ENCODE measurements at regions not wholly inside any gene's neighbourhood (a gene's known extent, or its start where the extent isn't known, plus 50 kb on each side); places are given as distances from the start of the nearest gene placed in this dataset.
A peak's percentile ranks its signal among the peaks of the same experiment; 100 is the strongest.

DNA sequence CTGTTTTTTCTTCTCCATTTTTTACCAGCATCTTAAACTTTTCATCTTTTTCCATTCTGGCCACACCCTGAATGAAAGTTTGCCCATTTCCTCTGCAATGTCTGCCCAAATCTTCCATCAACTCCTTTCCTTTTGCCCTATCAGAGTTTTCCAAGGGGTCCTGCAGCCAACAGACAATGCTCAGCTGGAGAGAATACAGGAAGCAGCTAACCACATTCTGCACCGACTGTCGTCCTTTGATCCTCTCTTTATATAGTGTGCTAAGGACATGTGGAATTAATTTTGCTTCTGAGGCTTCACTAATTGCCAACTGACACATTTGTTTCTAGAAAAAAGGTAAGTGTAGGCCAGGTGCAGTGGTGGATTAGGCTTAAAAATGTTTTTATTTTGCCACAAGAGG lies 50.5 kb upstream of the DLX2 start:
- no peak for DNase-seq

DNA sequence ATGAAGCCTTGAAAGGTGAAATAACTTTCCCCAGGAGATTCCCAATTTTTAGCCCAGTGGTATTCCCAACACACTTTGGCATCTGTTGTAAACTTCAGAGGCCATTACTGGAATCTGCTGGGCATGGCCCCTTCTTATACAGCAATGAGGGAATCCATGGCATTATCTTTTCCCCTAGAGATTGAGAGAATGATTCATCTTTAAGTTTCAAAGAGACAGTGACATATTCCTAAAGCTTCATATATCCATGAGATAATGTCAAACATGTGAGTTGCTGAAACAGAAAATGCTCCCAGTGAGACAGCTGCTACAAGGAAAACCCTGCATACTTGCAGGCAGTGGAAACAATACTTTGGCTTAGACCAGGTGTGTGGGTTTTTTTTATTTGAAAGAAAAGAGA lies 51.1 kb upstream of the DLX2 start:
- DNase-seq = no peak

DNA sequence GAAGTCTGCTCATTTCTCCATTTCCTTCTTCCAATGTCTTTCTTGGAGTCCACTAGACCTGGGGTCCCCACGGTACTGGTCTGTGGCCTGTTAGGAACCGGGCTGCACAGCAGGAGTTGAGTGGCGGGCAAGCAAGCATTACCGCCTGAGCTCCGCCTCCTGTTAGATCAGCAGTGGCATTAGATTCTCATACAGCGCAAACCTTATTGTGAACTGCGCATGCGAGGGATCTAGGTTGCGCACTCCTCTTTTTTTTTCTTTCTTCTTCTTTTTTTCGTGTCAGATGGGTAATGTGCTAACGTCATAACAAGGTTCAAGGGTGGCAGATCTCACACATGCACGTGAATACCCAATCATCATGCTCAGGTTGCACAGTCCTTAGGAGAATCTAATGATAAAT lies 53.1 kb upstream of the DLX2 start:
- no peak for DNase-seq

DNA sequence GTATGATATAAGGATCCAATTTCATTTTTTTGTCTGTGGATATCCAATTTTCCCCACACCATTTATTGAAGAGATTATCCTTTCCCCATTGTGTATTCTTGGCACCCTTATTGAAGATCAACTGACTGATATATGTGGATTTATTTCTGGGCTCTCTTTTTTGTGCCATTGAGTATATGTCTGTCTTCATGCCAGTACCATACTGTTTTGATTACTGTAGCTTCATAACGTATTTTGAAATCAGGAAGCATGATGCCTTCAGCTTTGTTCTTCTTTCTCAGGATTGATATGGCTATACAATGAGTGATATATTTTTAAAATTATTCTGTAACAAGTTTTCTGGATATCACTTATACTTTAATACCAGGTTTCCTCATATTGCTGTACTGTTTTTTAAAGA lies 58.1 kb upstream of the DLX2 start:
- DNase-seq = no peak

DNA sequence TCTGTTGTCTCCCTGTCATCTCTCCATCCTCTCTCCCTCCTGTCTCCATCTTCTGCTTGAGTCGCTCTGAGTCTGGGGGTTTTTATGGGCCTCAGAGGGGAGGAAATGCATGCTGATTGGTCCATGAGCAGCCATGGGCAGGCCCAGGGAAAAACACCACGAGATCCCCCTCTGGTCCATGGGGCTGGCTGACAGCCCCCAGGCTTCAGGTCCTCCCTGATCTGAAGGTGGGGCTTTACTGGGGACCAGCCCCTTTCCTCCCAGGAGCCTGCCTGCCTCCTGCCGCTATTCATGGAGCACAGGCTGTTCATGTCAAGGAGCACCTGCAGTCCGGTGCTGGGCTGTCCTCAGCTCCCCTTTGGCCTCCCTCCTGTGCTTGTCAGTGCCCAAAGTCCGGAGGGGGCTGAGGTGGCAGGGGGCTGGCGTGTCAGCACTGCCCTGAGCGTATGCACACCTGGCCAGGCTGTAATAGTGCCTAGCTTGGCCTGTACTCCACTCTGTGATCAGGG lies 59.6 kb upstream of the DLX2 start:
- no peak for DNase-seq

DNA sequence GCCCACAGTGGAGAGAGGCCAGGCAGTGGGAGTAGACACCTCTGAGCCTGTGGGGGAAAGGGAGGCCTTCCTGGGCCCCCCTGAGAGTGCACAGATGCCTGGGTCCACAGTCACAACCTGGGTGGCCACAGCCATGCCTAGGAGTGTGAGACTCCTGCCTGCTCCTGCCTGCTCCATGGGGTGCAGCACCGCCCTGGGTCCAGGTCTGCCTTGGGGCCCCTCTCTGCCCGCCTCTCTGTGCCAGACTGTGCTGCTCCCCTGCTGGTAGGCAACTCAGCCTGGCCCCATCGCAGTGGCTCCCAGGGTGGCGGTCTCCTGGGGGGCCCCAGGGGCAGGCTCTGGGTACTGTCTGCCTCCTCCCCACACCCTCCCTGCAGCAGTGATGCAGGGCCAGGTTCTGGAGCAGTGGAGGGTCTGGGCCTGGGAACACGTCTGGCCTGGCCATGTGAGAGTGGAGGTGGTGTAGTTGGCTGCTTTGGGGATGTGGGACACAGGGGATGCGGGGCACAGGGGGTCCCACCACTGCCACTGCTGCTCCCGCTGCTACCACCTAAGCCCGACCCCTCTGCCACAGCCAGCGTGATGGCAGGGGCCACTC lies 60.1 kb upstream of the DLX2 start:
- no peak for DNase-seq

DNA sequence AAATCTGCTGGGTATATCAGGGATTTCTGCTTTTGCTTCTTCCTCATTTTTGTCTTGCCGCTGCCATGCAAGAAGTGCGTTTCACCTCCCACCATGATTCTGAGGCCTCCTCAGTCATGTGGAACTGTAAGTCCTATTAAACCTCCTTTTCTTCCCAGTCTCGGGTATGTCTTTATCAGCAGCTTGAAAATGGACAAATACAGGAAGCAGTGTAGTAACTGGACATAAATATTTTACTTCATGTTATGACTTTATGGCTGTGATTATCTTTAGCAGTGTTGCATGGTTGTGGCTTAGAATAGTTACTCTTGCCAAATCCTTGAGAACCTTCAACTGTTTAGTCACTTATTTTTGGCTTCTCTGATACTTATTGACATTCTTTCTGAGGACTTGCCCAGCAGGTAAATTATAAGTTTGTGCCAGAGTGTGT lies 66.2 kb upstream of the DLX2 start:
- DNase-seq = no peak

DNA sequence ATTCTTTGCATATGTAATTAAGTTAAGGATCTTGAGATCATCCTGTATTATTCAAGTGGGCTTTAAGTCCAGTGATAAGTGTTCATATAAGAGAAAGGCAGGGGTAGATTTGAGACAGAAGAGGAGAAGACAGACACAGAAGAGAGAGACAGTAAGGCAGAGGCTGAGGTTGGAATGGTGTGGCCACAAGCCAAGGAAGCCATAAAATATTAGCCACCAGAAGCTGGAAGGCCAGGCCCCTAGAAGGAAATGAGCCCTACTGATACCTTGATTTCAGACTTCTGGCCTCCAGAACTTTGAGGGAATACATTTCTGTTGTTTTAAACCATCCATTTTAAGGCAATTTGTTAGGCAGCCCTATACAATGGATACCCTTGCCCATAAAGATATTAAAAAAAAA lies 66.9 kb upstream of the DLX2 start:
- no peak for DNase-seq

DNA sequence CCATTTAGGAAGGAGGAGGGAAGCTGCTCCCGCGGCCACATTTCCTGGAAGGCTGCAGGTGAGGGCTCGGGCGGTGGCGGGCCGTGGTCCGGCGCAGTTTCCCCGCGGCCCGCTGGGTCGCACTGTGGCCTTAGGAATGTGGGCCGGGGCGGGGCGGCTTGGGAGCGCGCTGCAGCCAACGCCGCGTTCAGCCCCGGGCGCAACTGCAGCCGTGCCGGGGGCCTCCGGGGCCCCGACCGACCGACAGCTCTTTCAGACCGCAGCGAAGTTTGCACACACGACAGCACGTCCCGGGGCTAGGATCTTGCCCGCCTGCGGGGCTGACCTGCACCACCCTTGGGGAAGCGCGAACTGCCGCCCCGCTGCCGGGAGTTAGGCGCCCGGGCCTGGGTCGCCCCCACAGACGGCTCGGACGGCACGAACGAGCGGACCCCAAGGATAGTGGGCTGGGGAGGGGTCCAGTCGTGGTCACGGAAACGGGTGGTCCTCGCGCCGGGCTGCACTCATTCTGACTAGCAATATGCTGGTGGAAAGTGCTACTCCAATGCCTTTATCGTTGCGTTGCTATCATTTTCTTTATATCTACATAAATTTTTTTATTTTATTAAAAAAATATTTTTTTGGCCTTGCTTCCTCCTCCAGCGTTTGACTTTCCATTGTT lies 69.9 kb upstream of the DLX2 start:
- peak; percentile 47 for DNase-seq

DNA sequence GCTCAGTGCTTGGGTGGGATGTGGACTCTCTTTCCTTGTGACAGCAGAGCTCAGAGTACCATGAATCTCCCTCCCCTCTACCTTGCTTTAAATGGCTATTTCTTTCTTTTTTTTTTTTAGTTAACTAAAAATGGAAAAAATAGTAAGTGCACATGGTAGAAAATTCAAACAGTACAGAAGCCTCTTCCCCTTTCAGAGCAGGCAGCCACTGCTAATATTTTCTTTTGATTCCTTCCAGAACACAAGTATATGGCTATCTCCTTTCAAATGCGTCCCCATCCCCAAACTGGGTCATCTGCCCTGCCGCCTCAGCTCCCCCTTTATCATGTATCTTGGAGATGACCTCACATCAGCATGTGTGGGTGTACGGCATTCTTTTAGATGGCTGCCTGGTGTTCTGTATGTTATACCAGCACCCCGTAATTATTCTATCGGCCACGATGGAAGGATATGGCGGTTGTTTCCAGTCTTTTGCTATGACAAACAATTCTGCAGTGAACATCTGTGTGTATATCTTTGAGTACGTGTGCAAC lies 70.5 kb upstream of the DLX2 start:
- DNase-seq = no peak

DNA sequence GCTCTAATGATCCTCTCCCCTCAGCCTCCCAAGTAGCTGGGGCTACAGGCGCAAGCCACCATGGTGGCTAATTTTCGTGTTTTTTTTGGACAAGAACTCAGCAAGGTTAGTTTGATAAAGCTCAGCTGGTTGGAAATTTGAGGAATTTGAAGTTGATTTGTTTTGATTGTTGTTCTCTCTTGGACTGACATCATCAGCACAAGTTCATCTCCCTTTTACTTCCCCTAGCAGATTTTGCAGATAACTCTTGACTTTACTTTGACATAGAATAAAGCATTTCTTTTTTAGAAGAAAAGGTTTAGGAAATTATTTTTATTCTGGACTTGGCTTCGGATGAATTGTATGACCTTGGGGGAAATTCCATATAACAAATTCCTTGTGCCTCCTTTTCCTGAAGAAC lies 74.9 kb upstream of the DLX2 start:
- no peak for DNase-seq

DNA sequence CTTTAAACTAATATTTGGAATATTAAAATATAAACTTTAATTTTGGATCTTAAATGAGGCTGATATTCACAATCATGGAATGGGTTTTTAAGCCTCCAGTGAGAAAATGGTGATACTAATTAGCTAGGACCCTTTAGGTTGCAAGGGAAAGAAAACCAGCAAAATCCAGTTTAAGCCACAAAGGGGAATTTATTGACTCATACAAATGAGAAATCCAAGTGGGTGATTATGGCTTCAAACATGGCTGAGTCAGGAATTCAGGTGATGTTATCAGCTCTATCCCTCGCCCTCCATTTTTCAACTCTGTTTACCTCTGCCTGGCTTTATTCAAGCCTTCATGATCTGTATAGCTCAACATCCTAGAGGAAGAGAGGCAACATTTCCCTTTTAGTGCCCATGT lies 75.3 kb upstream of the DLX2 start:
- DNase-seq = no peak

DNA sequence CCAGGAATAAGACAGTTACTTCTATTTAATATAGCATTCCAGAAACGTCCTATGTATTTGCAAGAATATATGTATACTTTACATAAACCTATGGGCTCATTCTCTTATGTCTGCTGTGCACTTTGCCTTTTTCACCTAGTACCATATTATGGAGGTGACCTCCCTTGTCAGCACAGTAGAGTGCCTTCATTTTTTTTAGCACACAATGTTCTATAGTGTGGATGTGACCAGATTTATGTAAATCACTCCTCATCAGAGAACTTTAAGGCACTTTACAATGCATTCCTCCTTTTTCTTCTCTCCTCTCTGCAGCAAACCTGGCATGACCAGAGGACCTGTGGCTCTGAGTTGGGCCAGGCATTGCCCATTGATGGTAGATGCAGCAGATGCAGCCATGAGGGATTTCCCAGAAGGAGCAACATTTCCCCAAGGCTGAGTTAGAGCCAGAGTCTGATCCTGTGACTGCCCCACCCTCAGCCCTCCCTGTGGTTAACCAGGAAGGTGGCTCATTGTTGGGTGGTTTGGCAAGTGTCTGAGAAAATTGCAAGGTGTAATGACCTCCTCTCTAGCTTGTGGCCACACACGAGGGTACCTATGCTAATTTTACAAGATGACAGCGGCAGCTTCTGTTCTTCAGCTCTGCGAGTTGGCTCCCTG lies 76.5 kb upstream of the DLX2 start:
- no peak for DNase-seq

DNA sequence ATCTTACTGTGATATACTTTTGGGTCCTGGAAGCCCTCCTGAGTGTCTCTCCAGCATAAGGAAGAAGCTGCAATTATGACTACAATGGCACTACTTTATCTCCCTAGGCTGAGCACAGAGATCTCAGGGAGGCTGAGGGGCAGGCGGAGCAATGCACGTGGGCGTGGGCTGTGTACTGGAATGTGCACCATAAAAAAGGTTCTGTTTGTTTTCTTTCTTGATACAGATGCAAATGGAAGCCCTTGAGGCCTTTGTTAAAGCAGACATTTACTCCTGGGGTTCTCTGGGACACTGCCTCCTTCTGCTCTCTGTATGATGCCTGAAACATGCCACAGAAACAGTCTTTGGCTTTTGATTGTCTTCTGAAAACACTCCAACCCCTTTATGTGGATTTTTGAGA lies 79.1 kb upstream of the DLX2 start:
- no peak for DNase-seq

DNA sequence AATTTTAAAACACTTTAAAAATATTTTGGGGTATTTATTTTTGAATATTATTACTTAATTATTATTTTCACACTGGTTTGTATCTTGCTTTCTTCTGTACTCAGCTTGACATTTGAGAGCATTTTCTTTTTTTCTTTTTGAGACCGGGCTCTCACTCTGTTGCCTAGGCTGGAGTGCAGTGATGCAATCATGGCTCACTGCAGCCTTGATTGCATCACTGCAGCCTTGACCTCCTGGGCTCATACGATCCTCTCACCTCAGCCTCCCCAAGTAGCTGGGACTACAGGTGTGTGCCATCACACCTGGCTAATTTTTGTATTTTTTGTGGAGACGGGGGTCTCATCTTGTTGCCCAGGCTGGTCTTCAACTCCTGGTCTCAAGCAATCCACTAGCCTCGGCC lies 79.9 kb upstream of the DLX2 start:
- DNase-seq = no peak

DNA sequence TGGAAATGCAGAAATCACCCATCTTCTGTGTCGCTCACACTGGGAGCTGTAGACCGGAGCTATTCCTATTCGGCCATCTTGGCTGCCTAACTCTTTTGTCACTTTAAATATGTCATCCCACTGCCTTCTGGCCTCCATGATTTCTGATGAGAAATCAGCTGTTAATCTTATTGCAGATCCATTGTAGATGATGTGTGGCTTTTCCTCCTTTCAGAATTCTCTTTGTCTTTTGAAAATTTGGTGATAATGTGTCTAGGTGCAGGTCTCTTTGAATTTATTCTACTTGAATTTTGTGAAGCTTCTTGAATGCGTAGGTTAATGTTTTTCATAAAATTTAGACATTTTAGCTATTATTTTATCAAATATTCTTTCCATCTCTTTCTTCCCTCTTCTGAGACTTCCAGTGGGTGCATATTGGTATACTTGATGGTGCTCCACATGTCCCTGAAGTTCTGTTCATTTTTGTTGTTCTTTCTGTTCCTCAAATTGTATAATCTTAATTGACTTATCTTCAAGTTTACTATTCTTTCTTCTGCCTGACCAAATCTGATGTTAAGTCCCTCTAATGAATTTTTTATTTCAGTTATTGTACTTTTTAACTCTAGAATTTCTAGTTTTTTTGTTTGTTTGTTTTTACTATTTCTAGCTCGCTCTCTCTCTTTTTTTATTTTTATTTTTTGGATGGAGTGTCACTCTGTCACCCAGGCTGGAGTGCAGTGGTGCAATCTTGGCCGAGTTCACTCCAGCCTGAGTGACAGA lies 90.8 kb upstream of the DLX2 start:
- DNase-seq = no peak

DNA sequence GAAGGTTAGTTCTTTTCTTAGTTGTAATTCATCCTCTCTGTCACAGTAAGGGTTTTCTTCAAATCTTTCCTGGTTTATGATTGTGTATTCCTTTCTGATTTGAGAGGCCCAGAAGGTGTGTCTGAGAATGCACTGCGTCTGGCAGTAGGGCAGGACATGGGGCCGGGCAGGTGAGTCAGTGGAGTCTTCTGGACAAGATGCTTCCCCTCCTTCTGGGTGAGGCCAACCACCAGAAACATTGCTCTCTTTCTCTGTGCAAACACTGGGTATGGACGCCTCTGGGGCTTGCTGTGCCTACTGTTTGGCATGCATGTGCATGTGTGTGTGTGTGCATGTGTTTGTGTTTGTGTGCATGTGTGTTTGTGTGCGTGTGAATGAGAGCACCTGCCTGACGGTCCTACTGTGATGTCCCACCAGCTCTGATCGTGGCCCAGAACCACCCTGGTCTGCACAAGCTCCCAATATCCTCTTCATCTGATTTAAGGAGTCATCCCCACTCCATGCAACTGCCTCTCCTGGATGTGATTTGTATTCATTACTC lies 93.2 kb upstream of the DLX2 start:
- no peak for DNase-seq

DNA sequence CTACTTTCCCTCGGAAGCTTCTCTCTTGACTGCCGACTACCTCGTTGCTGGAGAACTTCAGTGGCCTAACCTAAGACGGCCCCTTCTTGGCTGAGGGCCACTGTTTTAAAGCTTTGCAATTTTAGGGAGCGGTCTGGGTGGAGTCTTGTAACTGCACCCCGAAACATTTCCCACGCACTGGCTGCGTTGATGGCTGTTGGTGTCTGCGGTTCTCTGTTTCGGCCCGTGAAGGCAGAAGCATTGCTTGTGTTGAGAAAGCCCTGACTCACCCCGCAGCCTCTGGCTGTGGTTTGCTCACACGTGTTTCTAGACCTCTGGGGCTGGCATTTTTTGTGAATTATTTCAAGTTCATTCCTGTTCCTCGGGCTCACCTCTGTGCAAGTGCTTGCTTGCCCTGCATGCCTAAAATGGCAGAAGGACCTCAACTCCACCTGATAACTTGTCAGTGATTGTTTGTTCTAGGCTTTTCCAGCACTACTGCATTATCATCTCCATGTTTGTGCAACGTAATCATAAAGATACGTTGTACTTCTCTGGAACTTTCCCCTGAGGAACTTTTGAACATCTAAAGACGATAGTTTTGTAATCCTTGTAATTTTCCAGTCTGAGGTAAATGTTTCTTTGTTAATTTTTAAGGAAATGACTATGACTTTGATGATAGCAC lies 94.2 kb upstream of the DLX2 start:
- DNase-seq = peak; percentile 45

DNA sequence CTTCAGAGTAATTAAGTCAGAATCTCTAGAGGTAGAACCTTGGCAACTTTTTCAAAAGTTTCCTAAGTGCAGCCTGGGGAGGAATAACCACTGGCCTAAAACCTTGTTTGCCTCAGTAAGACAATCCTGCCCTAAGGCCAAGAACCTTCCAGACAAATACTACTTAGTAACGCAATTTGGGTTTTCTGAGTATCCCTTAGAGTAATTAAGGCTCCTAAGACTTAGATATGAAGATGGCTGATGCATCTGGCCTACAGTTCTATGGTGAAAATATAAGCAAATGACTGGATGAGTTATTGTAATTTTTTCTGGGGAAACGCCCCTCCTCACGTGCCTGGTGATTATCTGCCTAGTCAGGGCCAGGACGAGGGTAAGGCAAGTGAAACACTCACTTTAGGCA lies 95.7 kb upstream of the DLX2 start:
- no peak for DNase-seq

DNA sequence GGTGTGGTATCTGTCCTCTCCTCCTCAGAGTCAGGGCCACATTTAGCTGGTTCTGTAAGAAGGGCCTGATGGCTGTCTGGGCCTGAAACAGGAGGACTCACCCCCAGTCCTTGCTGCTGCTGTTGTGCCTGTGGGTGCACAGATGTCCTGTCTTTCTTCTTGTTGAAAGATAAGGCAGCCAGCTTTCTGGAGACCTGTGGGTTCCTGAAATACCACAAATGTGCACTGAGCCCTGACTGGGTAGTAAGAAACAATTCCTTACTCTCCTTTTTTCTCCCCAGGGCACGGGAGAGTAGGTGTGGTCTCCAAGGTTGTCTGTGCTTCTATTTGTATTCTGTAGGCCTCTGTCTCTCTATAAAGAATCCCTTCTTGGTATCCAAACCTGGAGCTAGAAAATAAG lies 96.2 kb upstream of the DLX2 start:
- DNase-seq = no peak

DNA sequence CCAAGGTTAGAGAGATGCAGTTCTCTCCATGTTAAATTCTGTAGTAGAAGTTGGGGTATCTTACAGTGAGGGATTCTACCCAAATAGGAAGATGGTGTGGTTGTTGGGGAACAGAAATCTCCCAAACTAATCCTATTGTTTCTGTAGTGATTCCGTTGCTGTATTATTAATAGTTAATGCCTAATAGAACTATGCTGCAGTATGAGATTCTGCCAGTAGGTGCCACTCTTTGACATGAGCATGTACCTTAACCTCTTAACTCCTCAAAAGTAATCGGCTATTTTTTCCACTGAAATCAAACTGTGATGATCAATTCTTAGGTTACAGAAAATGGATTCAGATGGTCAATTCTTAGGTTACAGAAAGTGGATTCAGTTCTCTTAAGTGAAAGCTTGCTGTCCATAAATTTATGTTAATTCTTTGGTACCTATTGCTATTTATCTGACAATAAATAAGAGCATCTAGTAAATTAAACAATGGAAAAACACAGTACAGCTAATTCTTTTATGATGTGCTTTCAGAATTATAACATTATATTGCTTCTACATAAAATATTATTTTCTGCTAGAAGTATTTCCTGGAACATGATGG lies 97.9 kb upstream of the DLX2 start:
- DNase-seq = no peak

DNA sequence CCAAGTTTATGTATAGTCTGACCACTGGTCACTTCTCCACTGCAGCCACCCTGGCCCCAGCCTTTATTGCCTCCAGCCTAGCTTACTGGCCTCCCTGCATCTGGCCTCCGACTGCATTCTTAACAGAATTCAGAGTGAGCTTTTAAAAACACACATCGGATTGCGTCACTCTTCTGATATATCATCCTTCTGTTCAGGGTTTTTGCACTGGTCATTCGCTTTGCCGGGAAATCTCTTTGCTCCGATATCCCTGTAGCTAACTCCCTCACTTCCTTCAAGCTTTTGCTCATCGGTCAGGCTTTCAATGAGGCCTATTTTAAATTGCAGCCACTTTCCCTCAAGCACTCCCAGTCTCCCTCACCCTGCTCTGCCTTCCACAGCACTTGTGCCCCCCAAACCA lies 101.6 kb upstream of the DLX2 start:
- DNase-seq = no peak
